ENCODE measurements at regions not wholly inside any gene's neighbourhood (a gene's known extent, or its start where the extent isn't known, plus 50 kb on each side); places are given as distances from the start of the nearest gene placed in this dataset.

DNA sequence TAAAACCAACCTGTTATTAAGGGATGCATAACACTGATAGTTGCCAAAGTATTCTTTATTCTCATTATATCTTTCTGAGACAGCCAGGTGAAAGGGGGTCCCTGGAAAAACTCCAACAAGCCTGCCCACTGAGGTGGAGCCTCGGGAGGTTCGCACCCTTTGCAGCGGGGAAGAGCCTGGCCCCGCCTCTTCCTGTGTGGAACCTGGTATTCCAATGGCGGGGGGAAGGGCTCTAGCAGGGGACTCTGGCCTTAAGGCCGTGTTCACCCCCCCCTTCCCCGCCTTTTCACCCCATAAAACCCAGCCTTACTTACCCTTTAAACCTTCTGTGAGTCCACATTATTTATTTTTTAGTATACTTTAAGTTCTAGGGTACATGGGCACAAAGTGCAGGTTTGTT, 62.4 kb upstream of the PDK4 start:
- CTCF ChIA-PET, result no interaction called here
- POLR2A ChIA-PET, result no interaction called here
- TF ChIP-seq, protein P1, sequence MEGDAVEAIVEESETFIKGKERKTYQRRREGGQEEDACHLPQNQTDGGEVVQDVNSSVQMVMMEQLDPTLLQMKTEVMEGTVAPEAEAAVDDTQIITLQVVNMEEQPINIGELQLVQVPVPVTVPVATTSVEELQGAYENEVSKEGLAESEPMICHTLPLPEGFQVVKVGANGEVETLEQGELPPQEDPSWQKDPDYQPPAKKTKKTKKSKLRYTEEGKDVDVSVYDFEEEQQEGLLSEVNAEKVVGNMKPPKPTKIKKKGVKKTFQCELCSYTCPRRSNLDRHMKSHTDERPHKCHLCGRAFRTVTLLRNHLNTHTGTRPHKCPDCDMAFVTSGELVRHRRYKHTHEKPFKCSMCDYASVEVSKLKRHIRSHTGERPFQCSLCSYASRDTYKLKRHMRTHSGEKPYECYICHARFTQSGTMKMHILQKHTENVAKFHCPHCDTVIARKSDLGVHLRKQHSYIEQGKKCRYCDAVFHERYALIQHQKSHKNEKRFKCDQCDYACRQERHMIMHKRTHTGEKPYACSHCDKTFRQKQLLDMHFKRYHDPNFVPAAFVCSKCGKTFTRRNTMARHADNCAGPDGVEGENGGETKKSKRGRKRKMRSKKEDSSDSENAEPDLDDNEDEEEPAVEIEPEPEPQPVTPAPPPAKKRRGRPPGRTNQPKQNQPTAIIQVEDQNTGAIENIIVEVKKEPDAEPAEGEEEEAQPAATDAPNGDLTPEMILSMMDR (IDR thresholded peaks at IDR 0.05; ENCODE audit: control extremely low read depth, extremely low read depth, low read depth, missing control alignments), result no peak

DNA sequence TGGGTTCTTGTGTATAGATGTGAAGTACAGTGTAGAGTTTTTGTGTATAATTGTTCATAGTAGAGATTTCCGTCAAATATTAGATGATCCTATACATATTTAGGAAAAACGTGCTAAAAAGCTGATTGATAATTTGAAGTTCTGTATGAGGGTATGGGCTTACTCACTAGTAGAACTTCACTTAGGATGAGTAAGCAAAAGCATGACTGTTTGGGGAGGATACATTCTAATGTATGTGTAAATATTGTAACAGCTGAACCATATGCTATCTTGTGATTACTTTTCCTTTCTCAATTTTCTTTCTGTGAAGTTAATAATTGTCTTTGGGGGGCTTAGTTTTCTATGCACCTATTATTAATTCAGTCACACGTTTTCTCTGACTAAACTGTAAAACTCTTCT, 53.2 kb upstream of the PDK4 start:
- TF ChIP-seq, protein P1 (IDR thresholded peaks at IDR 0.05; ENCODE audit: control extremely low read depth, extremely low read depth, low read depth, missing control alignments), result no peak
- DNase-seq (ENCODE audit: extremely low spot score), result no peak
- CTCF ChIA-PET, result no interaction called here
- POLR2A ChIA-PET, result no interaction called here

More for the DNA sequence above, 62.4 kb upstream of the PDK4 start:
- DNase-seq (ENCODE audit: extremely low spot score), result no peak

DNA sequence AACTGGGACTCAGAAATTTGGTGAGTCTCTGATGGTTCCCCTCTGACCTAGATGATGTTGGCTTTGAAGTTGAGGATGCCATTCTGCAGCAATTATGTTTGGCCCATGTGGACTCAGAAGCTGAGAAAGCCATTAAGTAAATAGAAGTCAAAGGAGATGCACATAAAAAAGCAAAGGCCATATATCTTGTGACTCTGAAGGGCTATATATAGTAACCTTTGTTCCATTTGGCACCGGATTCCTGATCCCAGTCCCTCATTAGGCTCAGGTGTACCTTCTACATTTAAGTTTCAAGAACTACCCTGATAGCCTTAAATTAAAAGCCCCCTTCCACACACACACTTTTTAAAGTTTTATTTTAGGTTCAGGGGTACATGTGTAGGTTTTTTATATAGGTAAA, 50.0 kb upstream of the PDK4 start:
- POLR2A ChIA-PET, result no interaction called here
- CTCF ChIA-PET, result no interaction called here
- TF ChIP-seq, protein P1 (IDR thresholded peaks at IDR 0.05; ENCODE audit: control extremely low read depth, extremely low read depth, low read depth, missing control alignments), result no peak
- DNase-seq (ENCODE audit: extremely low spot score), result no peak

Measured in GM10248 (cell line).